Adrenal gland (tissue), 5 donors: ENCODE measurements at regions not wholly inside any gene's neighbourhood (a gene's known extent, or its start where the extent isn't known, plus 50 kb on each side); places are given as distances from the start of the nearest gene placed in this dataset.

Experiments
- POLR2A ChIP-seq, 2 donors: fragments of 450-650 bp; IDR thresholded peaks; one replicate each; pipeline ENCODE4 v1.6.1; 2017; ENCODE audit warnings: antibody characterized with exemption in 2 of 2, mild to moderate bottlenecking in 2 of 2, moderate library complexity in 1 of 2
- TF ChIP-seq, protein P1 (sequence below), 6 experiments: fragments of 450-650 bp in 4 of 6; fragments of 200-600 bp in 2 of 6; sonication (generic) in 1 of 6; IDR thresholded peaks; 1 replicate in 5 of 6; 2 replicates in 1 of 6; pipeline versions ENCODE4 v1.5.1 to v1.8.0; 2016 to 2021; ENCODE audit warnings: antibody characterized with exemption in 6 of 6, mild to moderate bottlenecking in 2 of 6, moderate library complexity in 1 of 6
- donor health status: DM: no; HTN: no; CAD: no.

DNA sequence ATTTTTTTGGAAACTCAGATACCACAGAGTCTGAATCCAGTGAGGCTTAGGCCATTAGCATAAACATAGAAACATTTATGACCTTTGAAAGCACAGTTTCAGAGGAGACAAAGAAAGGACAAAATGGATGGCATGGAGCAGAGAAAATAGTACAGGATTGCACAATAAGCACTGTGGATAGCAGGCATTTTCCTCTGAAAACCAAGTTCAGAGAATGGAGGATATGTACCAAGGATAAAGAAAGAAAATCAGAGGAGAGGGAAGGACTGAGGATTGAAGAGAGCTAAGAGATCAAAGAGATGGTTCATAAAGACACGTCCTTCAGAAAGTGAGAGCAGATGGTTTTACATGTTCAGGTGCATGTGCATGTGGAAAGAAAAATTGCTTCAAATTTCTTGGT is 707.2 kb upstream of the CELF2 start:
- TF ChIP-seq, protein P1, sequence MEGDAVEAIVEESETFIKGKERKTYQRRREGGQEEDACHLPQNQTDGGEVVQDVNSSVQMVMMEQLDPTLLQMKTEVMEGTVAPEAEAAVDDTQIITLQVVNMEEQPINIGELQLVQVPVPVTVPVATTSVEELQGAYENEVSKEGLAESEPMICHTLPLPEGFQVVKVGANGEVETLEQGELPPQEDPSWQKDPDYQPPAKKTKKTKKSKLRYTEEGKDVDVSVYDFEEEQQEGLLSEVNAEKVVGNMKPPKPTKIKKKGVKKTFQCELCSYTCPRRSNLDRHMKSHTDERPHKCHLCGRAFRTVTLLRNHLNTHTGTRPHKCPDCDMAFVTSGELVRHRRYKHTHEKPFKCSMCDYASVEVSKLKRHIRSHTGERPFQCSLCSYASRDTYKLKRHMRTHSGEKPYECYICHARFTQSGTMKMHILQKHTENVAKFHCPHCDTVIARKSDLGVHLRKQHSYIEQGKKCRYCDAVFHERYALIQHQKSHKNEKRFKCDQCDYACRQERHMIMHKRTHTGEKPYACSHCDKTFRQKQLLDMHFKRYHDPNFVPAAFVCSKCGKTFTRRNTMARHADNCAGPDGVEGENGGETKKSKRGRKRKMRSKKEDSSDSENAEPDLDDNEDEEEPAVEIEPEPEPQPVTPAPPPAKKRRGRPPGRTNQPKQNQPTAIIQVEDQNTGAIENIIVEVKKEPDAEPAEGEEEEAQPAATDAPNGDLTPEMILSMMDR (IDR thresholded peaks at IDR 0.05) = no peak
- no peak for TF ChIP-seq POLR2A (IDR thresholded peaks at IDR 0.05)
